ENCODE measurements at regions not wholly inside any gene's neighbourhood (a gene's known extent, or its start where the extent isn't known, plus 50 kb on each side); places are given as distances from the start of the nearest gene placed in this dataset.

DNA sequence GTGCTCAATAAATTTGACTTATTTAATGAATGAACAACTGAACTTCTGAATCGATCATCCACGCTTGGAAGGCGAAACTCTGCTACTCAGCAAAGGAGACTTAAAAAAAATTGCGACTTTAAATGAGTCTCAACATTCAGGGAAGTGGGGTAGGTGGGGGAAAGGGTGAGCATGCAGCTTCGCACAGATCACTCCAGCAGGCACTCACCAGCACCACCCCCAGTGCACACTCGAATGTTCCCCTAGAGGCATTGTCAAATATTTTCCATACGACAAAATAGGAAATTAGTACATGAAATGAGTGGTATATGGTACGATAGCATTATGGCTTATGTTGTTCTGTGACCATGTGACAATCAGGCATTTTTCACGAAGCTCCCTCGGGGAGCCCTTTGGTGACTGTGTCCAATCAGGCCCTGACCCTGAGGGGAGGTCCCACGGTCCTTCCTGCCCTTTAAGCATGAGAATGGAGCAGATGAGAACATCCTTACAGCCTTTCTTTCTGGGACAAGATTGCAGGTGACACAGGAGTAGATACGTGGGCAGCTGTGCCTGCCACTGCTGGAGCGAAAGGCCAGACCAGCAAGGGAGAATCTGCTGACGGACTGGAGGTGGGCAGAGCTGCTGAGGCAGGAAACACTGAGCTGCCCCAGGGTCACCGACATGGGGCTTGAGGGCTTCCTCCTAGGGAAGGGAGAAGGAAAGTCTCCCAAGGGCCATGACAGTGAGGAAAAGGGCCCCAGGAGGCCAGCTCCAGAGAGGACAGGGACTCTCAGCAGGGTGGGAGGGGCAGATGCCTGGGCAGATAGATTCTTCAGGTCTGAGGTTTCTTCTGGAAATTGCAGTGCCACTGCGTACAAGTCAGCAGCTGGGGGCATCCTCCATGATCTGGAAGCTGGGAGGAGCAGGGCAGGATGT lies 101.3 kb upstream of the ID2 start:
- H3K4me1 ChIP-seq (replicated peaks in 1 of 2) = peaks cover 39 to 66% of the 10 kb centered on the region in 2 donors
- intact Hi-C loops (cut with DNase I) = no loop called here
- H3K36me3 ChIP-seq (replicated peaks in 1 of 2) = no peaks in the 10 kb centered on the region
- peak overlapping the region in 2 of 5 donors; percentile 80 to 83 for H3K27ac ChIP-seq
- H3K27me3 ChIP-seq = no peaks in the 10 kb centered on the region
- H3K4me3 ChIP-seq = no peak overlapping the region
- TF ChIP-seq, protein P1, sequence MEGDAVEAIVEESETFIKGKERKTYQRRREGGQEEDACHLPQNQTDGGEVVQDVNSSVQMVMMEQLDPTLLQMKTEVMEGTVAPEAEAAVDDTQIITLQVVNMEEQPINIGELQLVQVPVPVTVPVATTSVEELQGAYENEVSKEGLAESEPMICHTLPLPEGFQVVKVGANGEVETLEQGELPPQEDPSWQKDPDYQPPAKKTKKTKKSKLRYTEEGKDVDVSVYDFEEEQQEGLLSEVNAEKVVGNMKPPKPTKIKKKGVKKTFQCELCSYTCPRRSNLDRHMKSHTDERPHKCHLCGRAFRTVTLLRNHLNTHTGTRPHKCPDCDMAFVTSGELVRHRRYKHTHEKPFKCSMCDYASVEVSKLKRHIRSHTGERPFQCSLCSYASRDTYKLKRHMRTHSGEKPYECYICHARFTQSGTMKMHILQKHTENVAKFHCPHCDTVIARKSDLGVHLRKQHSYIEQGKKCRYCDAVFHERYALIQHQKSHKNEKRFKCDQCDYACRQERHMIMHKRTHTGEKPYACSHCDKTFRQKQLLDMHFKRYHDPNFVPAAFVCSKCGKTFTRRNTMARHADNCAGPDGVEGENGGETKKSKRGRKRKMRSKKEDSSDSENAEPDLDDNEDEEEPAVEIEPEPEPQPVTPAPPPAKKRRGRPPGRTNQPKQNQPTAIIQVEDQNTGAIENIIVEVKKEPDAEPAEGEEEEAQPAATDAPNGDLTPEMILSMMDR (IDR thresholded peaks at IDR 0.05) = no peak
- TF ChIP-seq POLR2A (IDR thresholded peaks at IDR 0.05) = no peak
- no peaks in the 10 kb centered on the region for H3K9me3 ChIP-seq (replicated peaks in 1 of 3)
- WGBS, 4 donors = 59 to 77% (median 68%) methylated on average over 15 to 16 of the region's 16 CpGs
- peak in 1 of 7 donors; percentile 51 for DNase-seq

DNA sequence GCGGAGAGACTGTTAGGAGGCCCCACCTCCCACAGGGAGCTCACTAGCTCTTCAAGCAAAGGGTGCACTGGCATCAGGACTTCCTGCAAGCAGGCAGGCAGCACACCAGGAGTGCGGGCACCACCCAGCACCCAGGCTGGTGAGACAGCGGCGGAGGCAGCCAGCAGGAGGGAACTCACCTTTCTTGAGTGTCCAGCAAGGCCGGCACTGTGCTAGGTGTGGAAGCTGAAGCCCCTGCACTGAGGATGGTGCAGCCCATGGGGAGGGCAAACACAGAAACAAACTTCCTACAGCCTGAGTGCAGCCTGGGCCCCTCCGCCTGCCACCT lies 100.7 kb upstream of the ID2 start:
- peak in 2 of 7 donors; percentile 37 to 52 for DNase-seq
- Histone ChIP-seq H3K4me1 (replicated peaks in 1 of 2) (peaks cover 39 to 64% of the 10 kb centered on the region in 2 donors), H3K4me3 (no peak overlapping the region), H3K36me3 (replicated peaks in 1 of 2) (no peaks in the 10 kb centered on the region), H3K9me3 (replicated peaks in 1 of 3) (no peaks in the 10 kb centered on the region), H3K27ac (peak overlapping the region in 3 of 5 donors; percentile 72 to 83 (median 80)), H3K27me3 (no peaks in the 10 kb centered on the region)
- TF ChIP-seq, protein P1 (IDR thresholded peaks at IDR 0.05) = no peak
- TF ChIP-seq POLR2A (IDR thresholded peaks at IDR 0.05) = no peak
- WGBS, 4 donors = 20 to 57% (median 53%) methylated on average over 1 to 6 of the region's 6 CpGs; no CpG with 5 or more reads in 1 of the 4 donors
- intact Hi-C loops (cut with DNase I) = no loop called here

DNA sequence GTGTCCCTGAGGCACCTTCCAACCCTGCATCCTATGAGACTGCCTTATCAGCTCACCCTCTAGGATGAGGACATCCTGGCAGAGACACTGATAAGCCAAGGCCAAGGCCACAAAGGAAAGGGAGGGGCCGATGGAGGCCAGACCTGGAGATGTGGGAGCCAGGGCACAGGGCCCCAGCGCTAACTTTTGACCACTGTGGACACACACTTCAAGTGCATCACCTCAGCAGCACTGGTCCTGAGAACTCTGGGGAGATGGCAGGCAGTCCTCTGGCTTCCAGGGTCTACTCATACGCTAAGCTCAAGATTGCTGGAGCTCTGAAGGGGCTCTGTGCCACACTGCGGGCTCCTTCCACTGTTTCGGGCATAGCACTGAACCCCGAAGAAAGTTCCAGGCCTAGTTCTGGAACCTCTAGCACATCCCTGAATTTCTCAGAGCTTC lies 100.2 kb upstream of the ID2 start:
- H3K27ac ChIP-seq = peak overlapping the region in 4 of 5 donors; percentile 24 to 83 (median 76)
- no peak overlapping the region for H3K4me3 ChIP-seq
- TF ChIP-seq POLR2A (IDR thresholded peaks at IDR 0.05) = no peak
- TF ChIP-seq, protein P1 (IDR thresholded peaks at IDR 0.05) = no peak
- 42 to 82% (median 74%) methylated on average over 2 to 6 of the region's 6 CpGs for WGBS, 4 donors
- H3K36me3 ChIP-seq (replicated peaks in 1 of 2) = no peaks in the 10 kb centered on the region
- peaks cover 39 to 60% of the 10 kb centered on the region in 2 donors for H3K4me1 ChIP-seq (replicated peaks in 1 of 2)
- peak; percentile 26 to 68 (median 54) for DNase-seq
- intact Hi-C loops (cut with DNase I) = no loop called here
- no peaks in the 10 kb centered on the region for H3K9me3 ChIP-seq (replicated peaks in 1 of 3)
- H3K27me3 ChIP-seq = no peaks in the 10 kb centered on the region

DNA sequence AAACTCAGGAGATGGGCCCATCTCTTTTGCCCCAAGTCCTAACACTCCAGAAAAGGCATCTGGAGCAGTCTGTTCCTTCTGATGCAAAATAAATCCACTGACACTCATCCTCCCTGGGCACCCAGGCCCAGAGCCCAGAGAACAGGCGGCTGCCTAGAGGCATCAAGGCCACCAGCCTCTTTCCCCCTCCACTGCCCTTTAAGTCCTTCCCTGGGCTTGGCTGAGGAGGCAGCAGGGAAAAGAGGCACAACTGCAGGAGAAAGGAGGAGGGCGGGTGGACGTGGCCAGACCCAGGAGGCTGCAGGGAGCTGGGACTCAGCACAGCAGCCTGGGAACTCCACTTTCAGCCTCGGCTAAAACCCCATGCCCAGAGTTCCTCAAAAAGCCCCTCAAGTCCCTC lies 99.7 kb upstream of the ID2 start:
- Histone ChIP-seq H3K27ac (peak overlapping the region in 4 of 5 donors; percentile 24 to 83 (median 76)), H3K4me1 (replicated peaks in 1 of 2) (peaks cover 39 to 55% of the 10 kb centered on the region in 2 donors), H3K9me3 (replicated peaks in 1 of 3) (no peaks in the 10 kb centered on the region), H3K4me3 (no peak overlapping the region), H3K36me3 (replicated peaks in 1 of 2) (no peaks in the 10 kb centered on the region), H3K27me3 (no peaks in the 10 kb centered on the region)
- intact Hi-C loops (cut with DNase I) = no loop called here
- TF ChIP-seq, protein P1 (IDR thresholded peaks at IDR 0.05) = no peak
- no peak for TF ChIP-seq POLR2A (IDR thresholded peaks at IDR 0.05)
- 56 to 68% (median 66%) methylated on average over 4 of the region's 4 CpGs for WGBS, 4 donors
- DNase-seq = peak in 6 of 7 donors; percentile 29 to 69 (median 56)

Data from adrenal gland (tissue), 9 donors.